GM19238 (cell line): ENCODE measurements at regions not wholly inside any gene's neighbourhood (a gene's known extent, or its start where the extent isn't known, plus 50 kb on each side); places are given as distances from the start of the nearest gene placed in this dataset.

Experiments
- DNase-seq: peaks from one replicate; pipeline ENCODE4 v3.0.0; 2011; ENCODE audit warnings: low spot score; ENCODE audit not compliant: insufficient read length

- no peak for DNase-seq
These were observed 335.4 kb downstream of the DHX15 start for GRCh38 chr4:24248674-24249630.

GRCh38 chr4:24245491-24245820, 338.9 kb downstream of the DHX15 start:
- no peak for DNase-seq

GRCh38 chr4:24244663-24245490, 339.5 kb downstream of the DHX15 start:
- DNase-seq, result no peak

DNA sequence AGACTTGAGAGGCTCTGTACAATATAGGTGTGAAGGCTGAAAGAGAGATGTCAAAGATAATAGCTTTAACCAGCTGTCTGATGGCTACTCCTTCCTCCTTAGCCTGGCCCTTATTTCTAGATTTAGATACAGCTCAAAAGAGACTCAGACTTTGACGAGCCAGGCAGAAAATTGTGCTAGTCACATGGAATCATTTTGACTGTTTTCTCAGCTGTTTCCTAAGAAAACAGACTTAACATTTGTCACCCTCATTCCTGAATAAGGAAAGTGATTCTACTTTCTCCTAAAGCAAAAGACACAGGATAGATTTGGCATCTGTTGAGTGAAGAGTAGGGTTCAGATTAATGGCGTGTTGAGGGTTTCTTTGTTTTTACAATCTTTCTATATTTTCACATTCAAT, 340.7 kb downstream of the DHX15 start:
- no peak for DNase-seq

DNA sequence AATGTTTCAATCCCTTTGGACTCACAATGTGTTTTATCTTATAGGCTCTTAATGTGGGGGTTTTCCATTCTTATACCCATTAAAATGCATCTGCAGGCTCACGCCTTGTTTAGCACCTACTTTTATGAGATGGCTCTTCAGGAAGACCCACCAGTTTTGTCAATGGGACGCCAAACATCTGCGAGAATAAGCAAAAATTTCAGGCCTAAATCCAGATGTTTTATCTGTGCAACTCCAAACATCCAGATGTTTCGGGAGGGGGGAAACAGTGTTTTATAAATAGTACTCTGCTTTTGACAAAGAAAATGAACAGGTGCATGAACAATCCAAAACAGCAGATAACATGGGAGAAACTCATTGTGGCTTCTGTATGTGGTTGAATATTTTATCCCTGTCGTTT, 342.8 kb downstream of the DHX15 start:
- DNase-seq, result no peak

DNA sequence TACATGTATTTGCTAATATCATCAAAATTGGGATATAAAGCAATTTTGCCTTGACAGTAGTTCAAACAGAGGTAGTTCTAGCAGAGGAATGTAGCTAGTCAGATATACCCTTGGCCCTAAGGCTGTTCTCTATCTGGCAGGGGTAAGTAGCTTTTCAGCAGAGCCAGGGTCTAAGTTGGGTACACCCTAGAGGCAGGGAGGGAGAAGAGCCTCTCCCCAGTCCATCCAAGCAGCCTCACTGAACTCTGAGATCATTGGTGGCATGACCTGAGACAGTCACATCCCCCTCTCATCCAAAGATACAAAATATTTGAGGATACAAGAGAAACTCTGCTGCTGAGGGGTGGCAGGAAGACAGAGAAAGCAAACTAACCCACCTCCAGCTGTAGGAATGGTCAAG, 343.7 kb downstream of the DHX15 start:
- no peak for DNase-seq

DNA sequence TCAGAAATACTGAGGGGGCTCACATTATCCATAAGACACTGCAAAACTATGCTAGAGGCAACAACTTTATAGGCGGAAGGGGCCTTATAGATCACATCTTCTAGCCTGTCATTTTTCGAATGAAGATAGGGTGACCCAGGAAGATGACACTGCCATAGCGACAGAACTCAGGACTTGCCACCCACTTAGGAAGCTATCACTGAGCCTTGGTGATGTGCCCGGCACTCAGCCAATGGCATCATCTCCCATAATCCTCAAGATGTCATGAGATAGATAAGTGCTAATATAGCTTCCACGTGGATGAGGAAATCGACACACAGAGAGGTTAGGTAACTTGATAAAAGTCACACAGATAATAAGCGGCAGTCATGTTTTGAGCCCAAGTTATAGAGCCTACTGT, 346.6 kb downstream of the DHX15 start:
- DNase-seq, result no peak

DNA sequence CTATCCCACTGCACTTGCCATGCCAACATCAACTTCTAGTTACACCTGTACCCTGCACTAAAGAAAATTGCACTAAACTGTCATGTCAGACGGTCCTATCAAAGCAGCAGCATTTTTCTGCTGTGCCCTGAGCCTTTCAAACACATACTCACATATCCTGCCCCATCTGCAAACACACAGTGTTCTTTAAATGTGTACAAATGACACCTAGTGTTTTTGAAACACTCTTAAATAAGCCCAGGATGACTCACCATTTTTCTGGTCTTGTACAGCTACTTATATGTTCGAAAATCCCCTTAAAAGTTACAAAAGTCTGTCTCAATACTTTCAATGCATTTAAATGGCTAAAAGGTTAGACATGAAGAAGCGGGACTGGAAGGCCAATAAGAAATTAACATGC, 346.7 kb upstream of the PPARGC1A start:
- no peak for DNase-seq

GRCh38 chr4:24236120-24236519, 346.3 kb upstream of the PPARGC1A start:
- DNase-seq, result no peak

DNA sequence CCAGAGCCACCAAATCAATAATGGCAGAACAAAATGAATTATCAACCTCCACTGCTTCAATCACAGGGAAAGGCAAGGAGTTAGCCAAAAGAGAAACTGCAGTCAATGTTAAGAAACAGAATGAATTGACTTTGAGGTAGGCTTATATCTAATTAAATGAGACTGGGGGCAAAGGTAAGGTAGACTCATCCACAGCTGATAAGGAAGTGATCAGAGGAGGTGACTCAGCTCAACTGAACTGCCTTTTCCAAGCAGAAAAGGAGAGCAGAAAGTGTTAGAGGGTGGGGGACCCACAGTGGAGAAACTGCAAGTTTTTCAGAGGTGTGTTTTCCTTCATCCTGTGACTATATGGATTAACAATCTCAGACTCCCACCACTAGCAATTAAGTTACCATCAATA, 345.8 kb upstream of the PPARGC1A start:
- DNase-seq, result no peak

- no peak for DNase-seq
These were observed 344.5 kb upstream of the PPARGC1A start for GRCh38 chr4:24234288-24234848.

GRCh38 chr4:24230955-24231354, 341.1 kb upstream of the PPARGC1A start:
- no peak for DNase-seq

- no peak for DNase-seq
These were observed 340.1 kb upstream of the PPARGC1A start for GRCh38 chr4:24229978-24230377.

GRCh38 chr4:24228692-24229091, 338.8 kb upstream of the PPARGC1A start:
- no peak for DNase-seq

- DNase-seq, result no peak
These were observed 336.8 kb upstream of the PPARGC1A start for GRCh38 chr4:24226667-24227066.

GRCh38 chr4:24226023-24226422, 336.2 kb upstream of the PPARGC1A start:
- no peak for DNase-seq

DNA sequence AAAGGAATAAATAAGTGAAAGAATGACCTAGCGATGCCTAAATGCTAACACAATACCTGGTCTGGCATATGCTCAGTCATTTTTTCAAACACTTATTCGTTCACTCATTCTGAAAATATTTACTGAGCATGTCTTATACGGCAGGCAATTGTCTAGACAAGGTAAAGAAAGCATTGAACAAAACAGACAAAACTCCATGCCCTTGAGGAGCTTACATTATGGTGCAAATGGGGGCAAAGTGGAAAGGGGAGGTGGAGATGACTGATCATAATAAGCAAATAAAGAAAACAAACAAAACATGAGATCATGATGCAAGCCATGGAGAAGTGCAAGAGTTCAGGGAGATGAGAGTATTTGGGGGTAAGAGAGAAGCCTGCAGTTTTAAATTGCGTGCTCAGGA, 334.6 kb upstream of the PPARGC1A start:
- no peak for DNase-seq

DNA sequence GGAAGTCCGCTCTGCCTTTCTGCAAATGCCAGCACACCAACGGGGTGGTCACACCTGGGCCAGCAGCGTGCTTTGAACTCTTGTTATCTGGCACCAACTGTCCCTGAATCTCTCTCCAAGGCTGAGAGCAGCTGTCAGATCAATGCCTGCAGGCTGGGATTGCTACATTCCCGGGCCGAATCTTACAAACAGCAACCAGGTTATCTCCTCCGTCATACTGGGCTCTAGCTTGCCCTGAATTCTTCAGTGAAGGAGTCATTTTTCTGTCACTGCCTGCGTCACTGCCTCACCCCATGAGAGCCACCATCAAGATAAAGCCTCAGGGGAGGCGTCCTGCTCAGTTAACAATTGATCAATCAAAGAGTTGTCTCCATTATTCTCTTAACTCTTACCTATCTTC, 329.4 kb upstream of the PPARGC1A start:
- DNase-seq, result no peak

- DNase-seq, result no peak
These were observed 328.7 kb upstream of the PPARGC1A start for GRCh38 chr4:24218566-24218965.

GRCh38 chr4:24214796-24215195, 324.9 kb upstream of the PPARGC1A start:
- DNase-seq, result no peak

DNA sequence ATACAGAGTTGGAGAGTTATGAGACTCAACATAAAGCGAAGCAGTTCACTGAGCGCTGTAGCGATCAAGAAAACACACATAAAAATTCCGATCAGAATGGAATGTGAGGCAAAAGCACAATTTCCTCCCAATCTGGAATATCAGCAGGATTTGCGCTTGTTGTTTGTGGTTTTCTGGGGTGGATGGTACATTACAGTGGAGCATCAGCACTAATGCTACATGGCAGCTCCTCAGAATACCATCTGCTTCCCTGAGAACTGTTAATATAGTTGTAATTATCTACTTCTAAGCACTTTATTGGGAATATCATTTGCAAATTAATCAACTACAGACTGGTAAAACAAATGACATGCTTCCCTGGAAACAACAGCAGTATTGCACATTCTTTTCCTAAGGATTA, 324.1 kb upstream of the PPARGC1A start:
- no peak for DNase-seq

DNA sequence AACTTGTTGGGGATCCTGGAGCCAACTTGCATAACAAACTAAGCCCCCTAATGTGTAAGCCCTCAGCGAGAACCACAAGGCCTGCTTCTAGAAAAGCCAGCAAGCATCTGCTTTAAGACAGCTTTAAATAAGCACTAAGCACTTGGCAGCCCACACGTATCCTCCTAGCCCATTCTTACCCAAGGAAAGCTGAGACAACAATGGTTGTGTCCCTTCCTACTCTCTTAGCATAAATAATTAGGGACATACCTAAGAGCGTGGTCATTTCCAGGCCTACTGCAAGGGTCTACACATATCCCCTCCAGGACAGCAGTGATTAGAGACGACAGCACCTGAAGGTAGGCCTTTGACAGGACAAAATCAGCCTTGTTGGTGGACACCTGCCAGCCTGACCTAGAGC, 322.8 kb upstream of the PPARGC1A start:
- DNase-seq, result no peak
